GM23248 (cell line): ENCODE measurements at regions not wholly inside any gene's neighbourhood (a gene's known extent, or its start where the extent isn't known, plus 50 kb on each side); places are given as distances from the start of the nearest gene placed in this dataset.

Source experiments
- DNase-seq: peaks from one replicate; pipeline ENCODE4 v3.0.0-alpha.2; 2015
- H2AFZ ChIP-seq: fragments of 200-600 bp; sonication (generic); 2 replicates; pipeline ENCODE4 v1.6.1; 2016; ENCODE audit warnings: antibody characterized with exemption
- H3F3A ChIP-seq: fragments of 200-600 bp; sonication (generic); 2 replicates; pipeline ENCODE4 v1.6.1; 2016; ENCODE audit warnings: mild to moderate bottlenecking, antibody characterized with exemption, mixed run types; ENCODE audit not compliant: insufficient read depth
- H3K27ac ChIP-seq: fragments of 200-600 bp; sonication (generic); 2 replicates; pipeline ENCODE4 v1.5.1; 2016; ENCODE audit warnings: mild to moderate bottlenecking
- H3K27me3 ChIP-seq: fragments of 200-600 bp; sonication (generic); replicated peaks from 2 replicates; pipeline ENCODE4 v1.6.1; 2016; ENCODE audit warnings: mild to moderate bottlenecking; ENCODE audit not compliant: insufficient read depth
- H3K36me3 ChIP-seq: fragments of 200-600 bp; sonication (generic); 2 replicates; pipeline ENCODE4 v1.6.1; 2016; ENCODE audit warnings: low read depth, mild to moderate bottlenecking
- H3K4me1 ChIP-seq: fragments of 200-600 bp; sonication (generic); 2 replicates; pipeline ENCODE4 v1.6.1; 2016; ENCODE audit warnings: mild to moderate bottlenecking; ENCODE audit not compliant: insufficient read depth
- H3K4me2 ChIP-seq: fragments of 200-600 bp; sonication (generic); one replicate; pipeline ENCODE4 v1.6.1; 2016; ENCODE audit warnings: mild to moderate bottlenecking; ENCODE audit not compliant: unreplicated experiment
- H3K4me3 ChIP-seq: fragments of 200-600 bp; sonication (generic); 2 replicates; pipeline ENCODE4 v1.5.1; 2016; ENCODE audit warnings: mild to moderate bottlenecking
- H3K79me2 ChIP-seq: fragments of 200-600 bp; sonication (generic); 2 replicates; pipeline ENCODE4 v1.6.1; 2016; ENCODE audit warnings: mild to moderate bottlenecking; ENCODE audit not compliant: insufficient read depth
- H3K9ac ChIP-seq: fragments of 200-600 bp; sonication (generic); 2 replicates; pipeline ENCODE4 v1.6.1; 2016; ENCODE audit warnings: mild to moderate bottlenecking
- H3K9me2 ChIP-seq: fragments of 200-600 bp; sonication (generic); 2 replicates; pipeline ENCODE4 v1.6.1; 2016; ENCODE audit warnings: mixed run types, mild to moderate bottlenecking, moderate library complexity; ENCODE audit not compliant: insufficient read depth
- H3K9me3 ChIP-seq: fragments of 200-600 bp; sonication (generic); one replicate; pipeline ENCODE4 v1.6.1; 2017; ENCODE audit warnings: low read depth
- H4K20me1 ChIP-seq: fragments of 200-600 bp; sonication (generic); 2 replicates; pipeline ENCODE4 v1.6.0; 2016; ENCODE audit not compliant: insufficient read depth
- EZH2 ChIP-seq: fragments of 200-600 bp; sonication (generic); IDR thresholded peaks from 2 replicates; pipeline ENCODE4 v1.6.1; 2018; ENCODE audit warnings: antibody characterized with exemption, mild to moderate bottlenecking; ENCODE audit not compliant: insufficient read depth, poor library complexity, severe bottlenecking
- EZH2phosphoT487 ChIP-seq: fragments of 200-600 bp; sonication (generic); IDR thresholded peaks from 2 replicates; pipeline ENCODE4 v1.6.1; 2018; ENCODE audit warnings: antibody characterized with exemption, moderate library complexity, mild to moderate bottlenecking, low read depth; ENCODE audit not compliant: insufficient read depth
- WGBS, 2 experiments: methylation state at CpG; one replicate each; pipeline ENCODE4 v1.1.6; 2015 to 2017; ENCODE audit warnings: low lambda C conversion rate in 2 of 2, low coverage in 1 of 2; ENCODE audit errors: missing lambda C conversion rate in 2 of 2; 5-methylcytosine and 5-hydroxymethylcytosine counted together
- in situ Hi-C: fragments of 300-500 bp; cut with MboI; formaldehyde crosslinking; loops from 2 replicates; pipeline ENCODE4 v1.15.0; 2020

- no peak for TF ChIP-seq EZH2
- no peak for TF ChIP-seq EZH2phosphoT487
- H3K27ac ChIP-seq = no peak overlapping the region
- no peaks in the 10 kb centered on the region for H3F3A ChIP-seq
- no peaks in the 10 kb centered on the region for H3K27me3 ChIP-seq
- H3K9me2 ChIP-seq = no peaks in the 10 kb centered on the region
- H4K20me1 ChIP-seq = no peaks in the 10 kb centered on the region
- H3K4me1 ChIP-seq = no peaks in the 10 kb centered on the region
- no peak overlapping the region for H2AFZ ChIP-seq
- H3K9ac ChIP-seq = no peak overlapping the region
- no peaks in the 10 kb centered on the region for H3K9me3 ChIP-seq
- no peak for DNase-seq
- H3K36me3 ChIP-seq = no peaks in the 10 kb centered on the region
- H3K79me2 ChIP-seq = no peaks in the 10 kb centered on the region
- no peak overlapping the region for H3K4me3 ChIP-seq
- in situ Hi-C loops = no loop called here
- WGBS, 2 experiments = 50 to 59% methylated on average over 4 of the region's 4 CpGs
- H3K4me2 ChIP-seq = no peak overlapping the region
Observed at GRCh38 chr5:17326600-17327037, 109.2 kb downstream of the BASP1 start.

- no peaks in the 10 kb centered on the region for H3K9me2 ChIP-seq
- H2AFZ ChIP-seq = no peak overlapping the region
- WGBS, 2 experiments = 17 to 23% methylated on average over 9 of the region's 9 CpGs
- H4K20me1 ChIP-seq = no peaks in the 10 kb centered on the region
- no peak for DNase-seq
- H3K79me2 ChIP-seq = no peaks in the 10 kb centered on the region
- H3K27ac ChIP-seq = no peak overlapping the region
- no peaks in the 10 kb centered on the region for H3K4me1 ChIP-seq
- no peak overlapping the region for H3K4me3 ChIP-seq
- TF ChIP-seq EZH2 (no peak), EZH2phosphoT487 (no peak)
- H3K4me2 ChIP-seq = no peak overlapping the region
- H3K36me3 ChIP-seq = no peaks in the 10 kb centered on the region
- in situ Hi-C loops = no loop called here
- H3F3A ChIP-seq = no peaks in the 10 kb centered on the region
- no peaks in the 10 kb centered on the region for H3K27me3 ChIP-seq
- no peaks in the 10 kb centered on the region for H3K9me3 ChIP-seq
- H3K9ac ChIP-seq = no peak overlapping the region
Observed at GRCh38 chr5:17327048-17327625, 109.7 kb downstream of the BASP1 start.

GRCh38 chr5:17329571-17329970 is 112.1 kb downstream of the BASP1 start:
- 84 to 86% methylated on average over 3 of the region's 3 CpGs for WGBS, 2 experiments
- Histone ChIP-seq H2AFZ (no peak overlapping the region), H3K27ac (no peak overlapping the region), H3K4me1 (no peaks in the 10 kb centered on the region), H3K9me3 (no peaks in the 10 kb centered on the region), H3K9me2 (no peaks in the 10 kb centered on the region), H4K20me1 (no peaks in the 10 kb centered on the region), H3F3A (no peaks in the 10 kb centered on the region), H3K36me3 (no peaks in the 10 kb centered on the region), H3K4me2 (no peak overlapping the region), H3K79me2 (no peaks in the 10 kb centered on the region), H3K27me3 (no peaks in the 10 kb centered on the region), H3K9ac (no peak overlapping the region), H3K4me3 (no peak overlapping the region)
- no peak for TF ChIP-seq EZH2
- no peak for TF ChIP-seq EZH2phosphoT487
- DNase-seq = no peak
- in situ Hi-C loops = no loop called here

- Histone ChIP-seq H3K79me2 (no peaks in the 10 kb centered on the region), H3K36me3 (no peaks in the 10 kb centered on the region), H3K4me3 (no peak overlapping the region), H3K9me2 (no peaks in the 10 kb centered on the region), H3F3A (no peaks in the 10 kb centered on the region), H3K27me3 (no peaks in the 10 kb centered on the region), H3K9me3 (no peaks in the 10 kb centered on the region), H2AFZ (no peak overlapping the region), H3K4me1 (no peaks in the 10 kb centered on the region), H4K20me1 (no peaks in the 10 kb centered on the region), H3K4me2 (no peak overlapping the region), H3K27ac (no peak overlapping the region), H3K9ac (no peak overlapping the region)
- in situ Hi-C loops = no loop called here
- DNase-seq = no peak
- 37 to 67% methylated on average over 2 of the region's 2 CpGs for WGBS, 2 experiments
- TF ChIP-seq EZH2 (no peak), EZH2phosphoT487 (no peak)
Observed at GRCh38 chr5:17330386-17330785, 113.0 kb downstream of the BASP1 start.

- Histone ChIP-seq H3K4me1 (no peaks in the 10 kb centered on the region), H3K9me2 (no peaks in the 10 kb centered on the region), H3K9ac (no peak overlapping the region), H3K4me3 (no peak overlapping the region), H3F3A (no peaks in the 10 kb centered on the region), H3K4me2 (no peak overlapping the region), H3K27me3 (no peaks in the 10 kb centered on the region), H4K20me1 (no peaks in the 10 kb centered on the region), H3K79me2 (no peaks in the 10 kb centered on the region), H3K36me3 (no peaks in the 10 kb centered on the region), H2AFZ (no peak overlapping the region), H3K27ac (no peak overlapping the region), H3K9me3 (no peaks in the 10 kb centered on the region)
- in situ Hi-C loops = no loop called here
- TF ChIP-seq EZH2 (no peak), EZH2phosphoT487 (no peak)
- 91 to 94% methylated on average over 4 of the region's 4 CpGs for WGBS, 2 experiments
- DNase-seq = no peak
Observed at GRCh38 chr5:17331651-17332050, 114.2 kb downstream of the BASP1 start.
